HCT116 (cell line): ENCODE measurements at regions not wholly inside any gene's neighbourhood (a gene's known extent, or its start where the extent isn't known, plus 50 kb on each side); places are given as distances from the start of the nearest gene placed in this dataset.

ENCODE experiments used
- ATAC-seq: fragments of 200-7000 bp; cut with Tn5 transposase; 2 replicates; pipeline ENCODE4 v1.9.1; 2020; ENCODE audit warnings: mild to moderate bottlenecking, moderate library complexity
- BruUV-seq: library from RNA; stranded (reverse); fragments of 400-500 nt; replicated peaks from 2 replicates; lab custom pipeline; 2021; lab: Mats Ljungman, UMichigan
- CTCF ChIA-PET: fragments of 300-600 bp; sonication (Branson Sonifier 250); formaldehyde crosslinking; loops from one replicate; lab custom pipeline; 2021; ENCODE audit warnings: antibody characterized with exemption; lab: Charles Lee
- POLR2A ChIA-PET: fragments of 300-600, 350-600 bp; sonication (Branson Sonifier 250); formaldehyde crosslinking; loops from one replicate; lab custom pipeline; 2021; ENCODE audit warnings: antibody characterized with exemption; lab: Charles Lee
- RAD21 ChIA-PET, 2 experiments: fragments of 300-600 bp; sonication (Branson Sonifier 250); formaldehyde crosslinking; loops; one replicate each; lab custom pipeline; 2023; ENCODE audit warnings: low total read pairs in 2 of 2; ENCODE audit not compliant: uncharacterized antibody in 2 of 2, unreplicated experiment in 2 of 2, low non-redundant PET in 1 of 2; lab: Charles Lee
- DNase-seq: peaks from one replicate; pipeline ENCODE4 v3.0.0-alpha.2; 2010; ENCODE audit warnings: low read depth, low spot score
- H2AFZ ChIP-seq: fragments of 200-600 bp; shearing (Covaris generic), sonication (generic); 2 replicates; pipeline ENCODE4 v1.6.1; 2017; ENCODE audit warnings: low read depth, mixed run types, mixed read lengths, antibody characterized with exemption, low read length; ENCODE audit not compliant: poor library complexity, severe bottlenecking
- H3K27ac ChIP-seq: 2 replicates; pipeline ENCODE4 v1.5.1; 2012; ENCODE audit warnings: low read depth, low read length
- H3K27me3 ChIP-seq: fragments of 200-600 bp; sonication (generic); 2 replicates; pipeline ENCODE4 v1.6.1; 2016; ENCODE audit warnings: mixed run types, low read length, mixed read lengths; ENCODE audit not compliant: insufficient read depth
- H3K36me3 ChIP-seq, 2 experiments: fragments of 200-500 bp in 1 of 2; fragments of 200-600 bp in 1 of 2; sonication (Bioruptor generic) in 1 of 2; sonication (generic) in 1 of 2; 2 replicates each; pipeline versions ENCODE4 v1.5.1 to v1.6.1; 2014 to 2016; ENCODE audit warnings: low read length in 2 of 2, inconsistent platforms in 1 of 2, mixed read lengths in 1 of 2, mixed run types in 1 of 2; ENCODE audit not compliant: insufficient read depth in 2 of 2, control insufficient read depth in 1 of 2
- H3K4me1 ChIP-seq, 2 experiments: fragments of 200-600 bp in 1 of 2; sonication (generic) in 1 of 2; 2 replicates each; pipeline versions ENCODE4 v1.5.1 to v1.6.1; 2012 to 2017; ENCODE audit warnings: low read length in 2 of 2, inconsistent platforms in 1 of 2, mild to moderate bottlenecking in 1 of 2, mixed read lengths in 1 of 2, mixed run types in 1 of 2, moderate library complexity in 1 of 2; ENCODE audit not compliant: insufficient read depth in 2 of 2, control insufficient read depth in 1 of 2
- H3K4me2 ChIP-seq: fragments of 200-600 bp; sonication (generic); 2 replicates; pipeline ENCODE4 v1.6.1; 2017; ENCODE audit warnings: mixed run types, low read length, mixed read lengths
- H3K4me3 ChIP-seq, 2 experiments: fragments of 200-600 bp in 1 of 2; sonication (generic) in 1 of 2; replicated peaks in 1 of 2; 2 replicates each; pipeline ENCODE4 v1.5.1; 2011 to 2016; ENCODE audit warnings: low read length in 2 of 2, control low read depth in 1 of 2, low read depth in 1 of 2, mild to moderate bottlenecking in 1 of 2, mixed read lengths in 1 of 2, mixed run types in 1 of 2
- H3K79me2 ChIP-seq: fragments of 200-600 bp; sonication (generic); 2 replicates; pipeline ENCODE4 v1.6.1; 2017; ENCODE audit warnings: mild to moderate bottlenecking, mixed run types, low read length, moderate library complexity, mixed read lengths; ENCODE audit not compliant: insufficient read depth
- H3K9ac ChIP-seq: fragments of 200-600 bp; sonication (generic); 2 replicates; pipeline ENCODE4 v1.6.1; 2016; ENCODE audit warnings: low read length, mixed read lengths
- H3K9me2 ChIP-seq: fragments of 200-600 bp; sonication (generic), shearing (Covaris generic); 2 replicates; pipeline ENCODE4 v1.6.1; 2017; ENCODE audit warnings: mixed run types, mild to moderate bottlenecking, moderate library complexity; ENCODE audit not compliant: insufficient read depth
- H3K9me3 ChIP-seq, 2 experiments: fragments of 200-500 bp in 1 of 2; fragments of 200-600 bp in 1 of 2; sonication (Bioruptor generic) in 1 of 2; sonication (generic) in 1 of 2; 2 replicates each; pipeline ENCODE4 v1.6.1; 2014 to 2017; ENCODE audit warnings: low read length in 2 of 2, mixed read lengths in 2 of 2, inconsistent platforms in 1 of 2, low read depth in 1 of 2, mild to moderate bottlenecking in 1 of 2, mixed run types in 1 of 2, moderate library complexity in 1 of 2; ENCODE audit not compliant: control insufficient read depth in 1 of 2, insufficient read depth in 1 of 2
- H4K20me1 ChIP-seq: fragments of 200-600 bp; sonication (generic), shearing (Covaris generic); 2 replicates; pipeline ENCODE4 v1.6.1; 2017; ENCODE audit warnings: mixed run types, mild to moderate bottlenecking, moderate library complexity; ENCODE audit not compliant: insufficient read depth
- CBX3 ChIP-seq: IDR thresholded peaks from 2 replicates; pipeline ENCODE4 v1.6.1; 2012; ENCODE audit warnings: low read depth
- CEBPB ChIP-seq: IDR thresholded peaks from 2 replicates; pipeline ENCODE4 v1.6.1; 2012; ENCODE audit warnings: low read depth
- EZH2 ChIP-seq: fragments of 200-600 bp; sonication (generic); IDR thresholded peaks from 2 replicates; pipeline ENCODE4 v1.6.1; 2017; ENCODE audit warnings: antibody characterized with exemption, mixed run types
- EZH2phosphoT487 ChIP-seq: fragments of 200-600 bp; IDR thresholded peaks from 2 replicates; pipeline ENCODE4 v1.6.1; 2018; ENCODE audit warnings: antibody characterized with exemption, borderline replicate concordance
- MAX ChIP-seq: IDR thresholded peaks from 2 replicates; pipeline ENCODE4 v1.6.1; 2012
- POLR2A ChIP-seq: IDR thresholded peaks from 2 replicates; pipeline ENCODE4 v1.7.0; 2011; ENCODE audit warnings: borderline replicate concordance; ENCODE audit not compliant: insufficient read depth, insufficient read length; ENCODE audit errors: extremely low read depth
- SRF ChIP-seq: IDR thresholded peaks from 2 replicates; pipeline ENCODE4 v1.6.1; 2012; ENCODE audit warnings: low read depth
- ZBTB33 ChIP-seq: IDR thresholded peaks from 2 replicates; pipeline ENCODE4 v1.6.1; 2011; ENCODE audit warnings: mild to moderate bottlenecking, low read length, moderate library complexity; ENCODE audit not compliant: insufficient replicate concordance; ENCODE audit errors: extremely low read depth
- ZFX ChIP-seq: fragments of 450-650 bp; IDR thresholded peaks from 2 replicates; pipeline ENCODE4 v1.6.1; 2017
- intact Hi-C: fragments of 100-400 bp; cut with micrococcal nuclease; formaldehyde crosslinking; loops from 2 replicates; pipeline ENCODE4 v1.10.0; 2022
- TF ChIP-seq, protein P1 (sequence below), 3 experiments: fragments of 200-600 bp in 1 of 3; sonication (generic) in 1 of 3; IDR thresholded peaks in 2 of 3; conservative IDR thresholded peaks in 1 of 3; 2 replicates each; pipeline ENCODE4 v1.5.1; 2012 to 2017; ENCODE audit warnings: low read depth in 2 of 3, low read length in 2 of 3, antibody characterized with exemption in 1 of 3, borderline replicate concordance in 1 of 3, control low read depth in 1 of 3, mild to moderate bottlenecking in 1 of 3, mixed read lengths in 1 of 3, mixed run types in 1 of 3, moderate library complexity in 1 of 3; ENCODE audit not compliant: insufficient read depth in 1 of 3

DNA sequence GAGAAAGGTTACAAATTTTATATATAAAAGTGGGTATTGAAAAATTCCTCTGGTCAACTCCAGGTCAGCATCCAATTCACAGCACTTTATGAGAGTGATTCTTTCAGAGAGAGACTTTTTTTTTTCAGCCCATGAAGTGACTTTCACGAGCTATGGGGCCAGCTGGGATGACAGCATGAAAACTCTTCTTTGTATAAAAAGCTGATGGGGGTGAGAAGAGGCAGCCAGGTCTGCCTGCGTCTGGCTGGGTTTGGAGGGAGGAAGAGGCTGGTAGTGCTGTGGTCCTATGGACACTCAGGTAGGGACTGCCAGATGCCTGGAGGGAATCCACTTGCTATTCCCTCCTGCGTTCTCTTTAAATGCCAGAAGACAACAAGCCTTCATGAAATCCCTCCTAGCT, 250.6 kb downstream of the UTP18 start:
- ChIA-PET CTCF (no interaction called here), RAD21 (no interaction called here)
- no peak overlapping the region for H3K4me2 ChIP-seq
- no peaks in the 10 kb centered on the region for H3K9me2 ChIP-seq
- H3K79me2 ChIP-seq = no peaks in the 10 kb centered on the region
- no peaks in the 10 kb centered on the region for H3K36me3 ChIP-seq
- BruUV-seq = no TSS peak
- no peak overlapping the region for H3K27ac ChIP-seq
- ATAC-seq (no peak), DNase-seq (no peak)
- no peaks in the 10 kb centered on the region for H3K9me3 ChIP-seq
- H3K27me3 ChIP-seq = peaks cover 69% of the 10 kb centered on the region
- no peaks in the 10 kb centered on the region for H4K20me1 ChIP-seq
- intact Hi-C loops = no loop called here
- H3K4me3 ChIP-seq = no peak overlapping the region
- no peaks in the 10 kb centered on the region for H3K4me1 ChIP-seq
- no peak overlapping the region for H2AFZ ChIP-seq
- TF ChIP-seq POLR2A (no peak), EZH2 (no peak), MAX (no peak), CEBPB (no peak), CBX3 (no peak), EZH2phosphoT487 (no peak)
- TF ChIP-seq, all 23 proteins: peak for 0
- H3K9ac ChIP-seq = no peak overlapping the region
- POLR2A ChIA-PET = no interaction called here

DNA sequence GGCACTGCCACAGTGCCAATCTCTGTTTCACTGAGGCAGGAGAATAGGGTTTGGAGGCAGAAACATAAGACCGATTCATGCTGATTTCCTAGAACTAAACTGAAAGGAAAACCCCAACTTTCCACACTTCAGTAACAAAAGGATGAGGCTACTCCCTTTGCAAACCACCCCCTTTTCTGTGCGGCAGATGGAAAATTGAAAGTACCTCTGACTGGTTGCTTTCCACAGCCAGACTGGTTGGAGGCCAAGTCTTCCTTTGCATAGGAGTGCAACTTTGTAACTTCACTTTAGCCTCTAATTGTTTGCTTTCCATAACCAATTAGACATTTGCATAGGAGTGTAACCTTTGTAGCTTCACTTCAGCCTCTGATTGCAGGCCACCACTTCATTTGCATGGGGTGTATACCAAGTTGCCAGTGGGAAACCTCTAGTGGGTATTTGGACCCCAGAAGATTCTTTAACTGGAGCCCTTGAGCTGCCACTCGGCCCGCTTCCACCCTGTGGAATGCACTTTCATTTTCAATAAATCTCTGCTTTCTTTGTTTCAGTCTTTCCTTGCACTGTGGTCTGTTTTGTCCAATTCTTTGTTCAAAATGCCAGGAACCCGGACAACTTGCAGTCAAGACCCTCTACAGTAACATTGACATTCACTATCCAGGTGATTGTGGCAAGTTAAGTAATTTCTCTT, 252.0 kb downstream of the UTP18 start:
- DNase-seq (no peak), ATAC-seq (no peak)
- no peaks in the 10 kb centered on the region for H3K9me3 ChIP-seq
- no peak overlapping the region for H2AFZ ChIP-seq
- TF ChIP-seq, protein P1, sequence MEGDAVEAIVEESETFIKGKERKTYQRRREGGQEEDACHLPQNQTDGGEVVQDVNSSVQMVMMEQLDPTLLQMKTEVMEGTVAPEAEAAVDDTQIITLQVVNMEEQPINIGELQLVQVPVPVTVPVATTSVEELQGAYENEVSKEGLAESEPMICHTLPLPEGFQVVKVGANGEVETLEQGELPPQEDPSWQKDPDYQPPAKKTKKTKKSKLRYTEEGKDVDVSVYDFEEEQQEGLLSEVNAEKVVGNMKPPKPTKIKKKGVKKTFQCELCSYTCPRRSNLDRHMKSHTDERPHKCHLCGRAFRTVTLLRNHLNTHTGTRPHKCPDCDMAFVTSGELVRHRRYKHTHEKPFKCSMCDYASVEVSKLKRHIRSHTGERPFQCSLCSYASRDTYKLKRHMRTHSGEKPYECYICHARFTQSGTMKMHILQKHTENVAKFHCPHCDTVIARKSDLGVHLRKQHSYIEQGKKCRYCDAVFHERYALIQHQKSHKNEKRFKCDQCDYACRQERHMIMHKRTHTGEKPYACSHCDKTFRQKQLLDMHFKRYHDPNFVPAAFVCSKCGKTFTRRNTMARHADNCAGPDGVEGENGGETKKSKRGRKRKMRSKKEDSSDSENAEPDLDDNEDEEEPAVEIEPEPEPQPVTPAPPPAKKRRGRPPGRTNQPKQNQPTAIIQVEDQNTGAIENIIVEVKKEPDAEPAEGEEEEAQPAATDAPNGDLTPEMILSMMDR (IDR thresholded peaks at IDR 0.05 in 2 of 3, conservative IDR thresholded peaks at IDR 0.05 in 1 of 3; ENCODE audit: borderline replicate concordance in 1 of 3, insufficient read depth in 1 of 3, low read depth in 2 of 3, low read length in 2 of 3) = no peak
- no peak for TF ChIP-seq POLR2A
- no peak for TF ChIP-seq ZBTB33
- TF ChIP-seq EZH2 = no peak
- TF ChIP-seq SRF = no peak
- TF ChIP-seq ZFX = no peak
- no peak for TF ChIP-seq MAX
- no peak overlapping the region for H3K27ac ChIP-seq
- intact Hi-C loops = no loop called here
- no TSS peak for BruUV-seq
- no peaks in the 10 kb centered on the region for H3K4me1 ChIP-seq
- ChIA-PET RAD21 (no interaction called here), CTCF (no interaction called here), POLR2A (no interaction called here)
- no peaks in the 10 kb centered on the region for H3K36me3 ChIP-seq
- H3K9ac ChIP-seq = no peak overlapping the region
- no peak overlapping the region for H3K4me2 ChIP-seq
- no peaks in the 10 kb centered on the region for H3K79me2 ChIP-seq
- no peak overlapping the region for H3K4me3 ChIP-seq
- H3K9me2 ChIP-seq = no peaks in the 10 kb centered on the region
- H3K27me3 ChIP-seq = peaks cover 55% of the 10 kb centered on the region
- H4K20me1 ChIP-seq = no peaks in the 10 kb centered on the region
